A549 (cell line): ENCODE measurements at regions not wholly inside any gene's neighbourhood (a gene's known extent, or its start where the extent isn't known, plus 50 kb on each side); places are given as distances from the start of the nearest gene placed in this dataset.

ENCODE experiments used
- ATAC-seq, 2 experiments: fragments of 200-7000 bp in 1 of 2; fragments of >200 bp in 1 of 2; cut with Nextera tagmentation in 1 of 2; cut with Tn5 transposase in 1 of 2; 3 replicates each; pipeline versions ENCODE4 v1.8.0 to v1.9.1; 2018 to 2020; ENCODE audit warnings: mild to moderate bottlenecking in 1 of 2, moderate library complexity in 1 of 2
- CTCF ChIA-PET: fragments of 300-600 bp; sonication (Branson Sonifier 250); formaldehyde crosslinking; extraction: SDS; loops from one replicate; lab custom pipeline; 2021; ENCODE audit warnings: antibody characterized with exemption, inconsistent platforms; lab: Yijun Ruan, JAX
- POLR2A ChIA-PET: fragments of 350-600 bp; formaldehyde crosslinking; extraction: SDS; loops from one replicate; lab custom pipeline; 2021; ENCODE audit warnings: antibody characterized with exemption, inconsistent platforms; lab: Yijun Ruan, JAX
- DNase-seq, 2 experiments: peaks; one replicate each; pipeline versions ENCODE4 v3.0.0 to v3.0.0-alpha.2; 2011 to 2016; ENCODE audit warnings: low read depth in 1 of 2, low spot score in 1 of 2
- FAIRE-seq: peaks from 2 replicates; lab custom pipeline; 2011; peaks lifted over from hg19 to GRCh38; lab: Jason Lieb, UNC
- H3K27ac ChIP-seq, 2 experiments: fragments of >200 bp; sonication (Bioruptor Twin); formaldehyde crosslinking; 3 replicates each; pipeline ENCODE4 v1.5.1; 2016 to 2017
- H3K4me1 ChIP-seq: fragments of >200 bp; sonication (Bioruptor Twin); formaldehyde crosslinking; 3 replicates; pipeline ENCODE4 v1.6.1; 2016
- H3K4me2 ChIP-seq: fragments of >200 bp; sonication (Bioruptor Twin); formaldehyde crosslinking; 3 replicates; pipeline ENCODE4 v1.6.1; 2016
- H3K4me3 ChIP-seq: fragments of >200 bp; sonication (Bioruptor Twin); formaldehyde crosslinking; 3 replicates; pipeline ENCODE4 v1.5.1; 2016
- H3K9me3 ChIP-seq: fragments of >200 bp; sonication (Bioruptor Twin); formaldehyde crosslinking; 3 replicates; pipeline ENCODE4 v1.6.1; 2016
- ATOH8 ChIP-seq: fragments of 250-450 bp; sonication (Bioruptor Pico); IDR thresholded peaks from 2 replicates; pipeline ENCODE4 v1.5.0; 2020; ENCODE audit warnings: low read depth, mild to moderate bottlenecking, moderate library complexity
- BHLHE40 ChIP-seq: IDR thresholded peaks from 2 replicates; pipeline ENCODE4 v1.6.1; 2012; ENCODE audit warnings: low read depth, low read length, inconsistent platforms
- CEBPB ChIP-seq, 2 experiments: fragments of >200 bp in 1 of 2; sonication (Bioruptor Twin) in 1 of 2; formaldehyde crosslinking in 1 of 2; IDR thresholded peaks; 2 replicates each; pipeline ENCODE4 v1.6.1; 2012 to 2016
- E2F6 ChIP-seq: IDR thresholded peaks from 2 replicates; pipeline ENCODE4 v1.6.1; 2012; ENCODE audit warnings: low read depth, borderline replicate concordance
- EHMT2 ChIP-seq: fragments of 200-600 bp; sonication (generic); IDR thresholded peaks from 2 replicates; pipeline ENCODE4 v1.6.1; 2016; ENCODE audit warnings: antibody characterized with exemption, low read depth, mild to moderate bottlenecking, moderate library complexity
- ELK1 ChIP-seq: fragments of 150-350 bp; IDR thresholded peaks from 2 replicates; pipeline ENCODE4 v1.6.1; 2014; ENCODE audit warnings: low read depth, mild to moderate bottlenecking, low read length
- HEYL ChIP-seq: fragments of 250-450 bp; sonication (Bioruptor Pico); IDR thresholded peaks from 2 replicates; pipeline ENCODE4 v1.8.0; 2021; ENCODE audit warnings: mild to moderate bottlenecking, moderate library complexity
- HMGXB4 ChIP-seq: fragments of 250-450 bp; sonication (Bioruptor Pico); IDR thresholded peaks from 2 replicates; pipeline ENCODE4 v1.5.0; 2021; ENCODE audit warnings: mild to moderate bottlenecking, moderate library complexity, borderline replicate concordance
- HOXA7 ChIP-seq: fragments of 250-450 bp; sonication (Bioruptor Pico); IDR thresholded peaks from 2 replicates; pipeline ENCODE4 v1.5.0; 2020; ENCODE audit warnings: mild to moderate bottlenecking, moderate library complexity
- HOXB13 ChIP-seq: fragments of 250-450 bp; sonication (Bioruptor Pico); IDR thresholded peaks from 2 replicates; pipeline ENCODE4 v1.5.0; 2020; ENCODE audit warnings: low read depth, mild to moderate bottlenecking, moderate library complexity
- JUN ChIP-seq, 2 experiments: fragments of >200 bp; sonication (Bioruptor Twin); formaldehyde crosslinking; IDR thresholded peaks; 2 replicates in 1 of 2; 3 replicates in 1 of 2; pipeline ENCODE4 v1.6.1; 2016 to 2017
- KDM1A ChIP-seq: fragments of 200-600 bp; sonication (generic); IDR thresholded peaks from 2 replicates; pipeline ENCODE4 v1.6.1; 2016; ENCODE audit warnings: low read depth, mild to moderate bottlenecking
- KDM5A ChIP-seq: fragments of 200-600 bp; sonication (generic); IDR thresholded peaks from 2 replicates; pipeline ENCODE4 v1.6.1; 2016; ENCODE audit warnings: antibody characterized with exemption, mild to moderate bottlenecking
- MAFK ChIP-seq: fragments of 450-650 bp; IDR thresholded peaks from 2 replicates; pipeline ENCODE4 v1.6.1; 2014; ENCODE audit not compliant: partially characterized antibody
- MAX ChIP-seq: IDR thresholded peaks from 2 replicates; pipeline ENCODE4 v1.6.1; 2012
- MYC ChIP-seq: IDR thresholded peaks from 2 replicates; pipeline ENCODE4 v1.6.1; 2012; ENCODE audit warnings: mild to moderate bottlenecking, inconsistent platforms, low read length, improper control_type of control experiment, borderline replicate concordance
- PBX3 ChIP-seq: IDR thresholded peaks from 2 replicates; pipeline ENCODE4 v1.6.1; 2012
- POLR2A ChIP-seq: IDR thresholded peaks from 2 replicates; pipeline ENCODE4 v1.6.1; 2012; ENCODE audit warnings: mild to moderate bottlenecking, low read length
- POLR2AphosphoS2 ChIP-seq: conservative IDR thresholded peaks from 2 replicates; pipeline ENCODE4 v1.6.1; 2012; ENCODE audit warnings: low read length, improper control_type of control experiment, inconsistent platforms
- RCOR1 ChIP-seq: fragments of 150-350 bp; IDR thresholded peaks from 2 replicates; pipeline ENCODE4 v1.6.1; 2014; ENCODE audit warnings: antibody characterized with exemption, low read length, low read depth
- SMC3 ChIP-seq: fragments of >200 bp; sonication (Bioruptor Twin); formaldehyde crosslinking; IDR thresholded peaks from 3 replicates; pipeline ENCODE4 v1.6.1; 2018; ENCODE audit warnings: inconsistent platforms
- TFCP2L1 ChIP-seq: fragments of 250-450 bp; sonication (Bioruptor Pico); IDR thresholded peaks from 2 replicates; pipeline ENCODE4 v1.5.0; 2021; ENCODE audit warnings: mild to moderate bottlenecking
- USF2 ChIP-seq: fragments of 450-650 bp; IDR thresholded peaks from 2 replicates; pipeline ENCODE4 v1.6.1; 2014; ENCODE audit warnings: antibody characterized with exemption
- ZSCAN20 ChIP-seq: fragments of 250-450 bp; sonication (Bioruptor Pico); IDR thresholded peaks from 2 replicates; pipeline ENCODE4 v1.8.0; 2022; ENCODE audit warnings: mild to moderate bottlenecking, moderate library complexity
- WGBS: methylation state at CpG from one replicate; pipeline ENCODE4 v1.1.6; 2017; ENCODE audit errors: missing lambda C conversion rate; 5-methylcytosine and 5-hydroxymethylcytosine counted together

GRCh38 chr1:88311265-88311664, 372.8 kb upstream of the PKN2 start:
- H3K9me3 ChIP-seq = no peaks in the 10 kb centered on the region; the same call in 2 of the 3 replicates
- TF ChIP-seq JUN (IDR thresholded peaks at IDR 0.05) = no peak
- TF ChIP-seq ATOH8 (CRISPR knock-in tag) = no peak
- no peak for TF ChIP-seq HEYL
- TF ChIP-seq ZSCAN20 (CRISPR knock-in tag) = no peak
- TF ChIP-seq HOXA7 (CRISPR knock-in tag) = no peak
- no peak for TF ChIP-seq KDM5A
- TF ChIP-seq USF2 = no peak
- no peak for TF ChIP-seq MYC
- no peak for TF ChIP-seq EHMT2
- TF ChIP-seq BHLHE40 = no peak
- TF ChIP-seq CEBPB (IDR thresholded peaks at IDR 0.05) = no peak
- TF ChIP-seq SMC3 = no peak
- TF ChIP-seq HOXB13 = no peak
- TF ChIP-seq MAX = no peak
- TF ChIP-seq TFCP2L1 (CRISPR knock-in tag) = no peak
- TF ChIP-seq KDM1A = no peak
- TF ChIP-seq, all 56 proteins: peak for 0
- POLR2A ChIA-PET = no interaction called here
- CTCF ChIA-PET = interaction anchor here (1.4 kb wide), 1 partner anchor 1019 kb away, joined by 3 read pairs; no protein-coding TSS in a partner anchor
- no peaks in the 10 kb centered on the region for H3K4me1 ChIP-seq
- no peak for ATAC-seq
- no peak for DNase-seq
- no peak overlapping the region for H3K4me2 ChIP-seq
- H3K4me3 ChIP-seq = no peak overlapping the region
- FAIRE-seq = no peak
- H3K27ac ChIP-seq = no peak overlapping the region
- WGBS = 50% methylated on average over 1 of the region's 1 CpG

GRCh38 chr1:88311907-88312306, 372.2 kb upstream of the PKN2 start:
- no peak overlapping the region for H3K4me2 ChIP-seq
- WGBS = 13% methylated on average over 2 of the region's 2 CpGs
- H3K4me3 ChIP-seq = no peak overlapping the region
- H3K27ac ChIP-seq = no peak overlapping the region
- no peaks in the 10 kb centered on the region; the same call in 2 of the 3 replicates for H3K9me3 ChIP-seq
- TF ChIP-seq POLR2AphosphoS2 (no peak), HMGXB4 (CRISPR knock-in tag) (no peak), SMC3 (no peak), TFCP2L1 (CRISPR knock-in tag) (no peak), MAFK (no peak), RCOR1 (no peak), POLR2A (no peak), HOXA7 (CRISPR knock-in tag) (no peak), E2F6 (no peak), ELK1 (no peak), JUN (IDR thresholded peaks at IDR 0.05) (no peak), PBX3 (no peak)
- ChIA-PET POLR2A (no interaction called here), CTCF (no interaction called here)
- ATAC-seq (0 out of 6 replicates have a peak, but pooled peaks of 1 of the 2 experiments have one; percentile 43), DNase-seq (peak in 1 of 2 experiments; percentile 33), FAIRE-seq (no peak)
- H3K4me1 ChIP-seq = no peaks in the 10 kb centered on the region
